H1 (cell line): ENCODE measurements at regions not wholly inside any gene's neighbourhood (a gene's known extent, or its start where the extent isn't known, plus 50 kb on each side); places are given as distances from the start of the nearest gene placed in this dataset.

Experiments used
- TF ChIP-seq, protein P1 (sequence below): IDR thresholded peaks from 2 replicates; pipeline ENCODE4 v1.6.1; 2012; ENCODE audit warnings: inconsistent platforms

DNA sequence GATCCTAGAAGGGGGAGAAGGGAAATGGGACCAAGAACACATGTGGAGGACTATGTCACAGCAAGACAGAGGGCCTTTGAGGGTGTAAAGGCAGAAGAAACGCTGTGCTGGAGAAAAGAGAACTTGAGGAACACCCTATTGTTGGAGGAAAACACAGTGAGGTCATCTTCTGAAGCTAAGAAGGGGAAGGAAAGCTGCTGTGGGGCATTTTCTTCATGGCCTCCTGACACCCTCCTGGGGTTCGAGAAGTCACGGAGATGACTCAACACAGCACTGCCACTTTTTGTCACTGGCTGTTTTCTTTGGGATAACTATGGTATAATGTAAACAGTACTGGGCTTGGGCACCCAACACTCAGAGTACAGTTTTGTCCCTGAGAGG is 492.6 kb upstream of the CADM1 start (continued):
- TF ChIP-seq, protein P1, sequence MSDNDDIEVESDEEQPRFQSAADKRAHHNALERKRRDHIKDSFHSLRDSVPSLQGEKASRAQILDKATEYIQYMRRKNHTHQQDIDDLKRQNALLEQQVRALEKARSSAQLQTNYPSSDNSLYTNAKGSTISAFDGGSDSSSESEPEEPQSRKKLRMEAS: no peak
